IMR-90 (cell line): ENCODE measurements at regions not wholly inside any gene's neighbourhood (a gene's known extent, or its start where the extent isn't known, plus 50 kb on each side); places are given as distances from the start of the nearest gene placed in this dataset.

Source experiments
- ATAC-seq: fragments of 200-7000 bp; cut with Tn5 transposase; 2 replicates; pipeline ENCODE4 v1.9.1; 2020; ENCODE audit warnings: low read depth, mild to moderate bottlenecking, moderate library complexity
- BruUV-seq: library from RNA; stranded (reverse); fragments of 400-500 nt; replicated peaks from 2 replicates; lab custom pipeline; 2021; lab: Mats Ljungman, UMichigan
- CTCF ChIA-PET: fragments of 300-600 bp; formaldehyde crosslinking; extraction: SDS; loops from one replicate; lab custom pipeline; 2021; ENCODE audit warnings: antibody characterized with exemption; lab: Yijun Ruan, JAX
- POLR2A ChIA-PET: fragments of 300-600 bp; sonication (Branson Sonifier 250); formaldehyde crosslinking; loops from one replicate; lab custom pipeline; 2022; ENCODE audit warnings: antibody characterized with exemption; ENCODE audit not compliant: unreplicated experiment; lab: Charles Lee
- DNase-seq: peaks from one replicate; pipeline ENCODE4 v3.0.0; 2013
- H2AFZ ChIP-seq: replicated peaks from 2 replicates; pipeline ENCODE3; 2013; ENCODE audit warnings: low read length, mild to moderate bottlenecking; ENCODE audit not compliant: poor library complexity
- H2AK5ac ChIP-seq: 2 replicates; pipeline ENCODE4 v1.6.1; 2013; ENCODE audit warnings: low read depth, low read length, inconsistent platforms
- H2AK9ac ChIP-seq: replicated peaks from 2 replicates; pipeline ENCODE3; 2013; ENCODE audit warnings: mild to moderate bottlenecking, low read depth, low read length, moderate library complexity; ENCODE audit not compliant: poor library complexity
- H2BK120ac ChIP-seq: 2 replicates; pipeline ENCODE4 v1.6.1; 2013; ENCODE audit warnings: low read depth, low read length, inconsistent platforms
- H2BK15ac ChIP-seq: 3 replicates; pipeline ENCODE4 v1.6.1; 2013; ENCODE audit warnings: low read depth, low read length, inconsistent platforms
- H2BK20ac ChIP-seq: 2 replicates; pipeline ENCODE4 v1.6.1; 2013; ENCODE audit warnings: low read depth, mild to moderate bottlenecking, inconsistent platforms, low read length, moderate library complexity
- H2BK5ac ChIP-seq: 2 replicates; pipeline ENCODE4 v1.6.1; 2013; ENCODE audit warnings: mild to moderate bottlenecking, low read depth, low read length, inconsistent platforms; ENCODE audit not compliant: poor library complexity, severe bottlenecking
- H3K14ac ChIP-seq: replicated peaks from 2 replicates; pipeline ENCODE4 v1.6.1; 2013; ENCODE audit warnings: low read depth, low read length, inconsistent platforms
- H3K18ac ChIP-seq: 2 replicates; pipeline ENCODE4 v1.6.1; 2013; ENCODE audit warnings: low read depth, low read length, control low read depth
- H3K23ac ChIP-seq: 2 replicates; pipeline ENCODE4 v1.6.1; 2013; ENCODE audit warnings: low read depth, low read length, inconsistent platforms
- H3K27ac ChIP-seq: 2 replicates; pipeline ENCODE4 v1.5.1; 2013; ENCODE audit warnings: mild to moderate bottlenecking, control low read depth, low read length; ENCODE audit not compliant: insufficient read depth
- H3K27me3 ChIP-seq: 2 replicates; pipeline ENCODE4 v1.6.1; 2013; ENCODE audit warnings: low read length; ENCODE audit not compliant: control insufficient read depth, insufficient read depth
- H3K36me3 ChIP-seq: 2 replicates; pipeline ENCODE4 v1.6.1; 2013; ENCODE audit warnings: low read length, mixed read lengths; ENCODE audit not compliant: control insufficient read depth, insufficient read depth
- H3K4ac ChIP-seq: 2 replicates; pipeline ENCODE4 v1.6.1; 2013; ENCODE audit warnings: low read depth, low read length, inconsistent platforms
- H3K4me1 ChIP-seq: 2 replicates; pipeline ENCODE4 v1.6.1; 2013; ENCODE audit warnings: low read length, mixed read lengths; ENCODE audit not compliant: control insufficient read depth, insufficient read depth
- H3K4me2 ChIP-seq: 2 replicates; pipeline ENCODE4 v1.6.1; 2013; ENCODE audit warnings: low read depth, mild to moderate bottlenecking, control low read depth, low read length, moderate library complexity
- H3K4me3 ChIP-seq: 2 replicates; pipeline ENCODE4 v1.5.1; 2013; ENCODE audit warnings: low read depth, mild to moderate bottlenecking, control low read depth, low read length, moderate library complexity; ENCODE audit not compliant: insufficient read depth
- H3K56ac ChIP-seq: 2 replicates; pipeline ENCODE4 v1.6.1; 2013; ENCODE audit warnings: low read length, inconsistent platforms; ENCODE audit not compliant: insufficient read depth; ENCODE audit errors: extremely low read depth
- H3K79me1 ChIP-seq, 2 experiments: 2 replicates each; pipeline ENCODE4 v1.6.1; 2013; ENCODE audit warnings: low read length in 2 of 2, inconsistent platforms in 1 of 2, low read depth in 1 of 2
- H3K9ac ChIP-seq: 2 replicates; pipeline ENCODE4 v1.6.1; 2013; ENCODE audit warnings: low read depth, low read length, control low read depth
- H3K9me1 ChIP-seq: 2 replicates; pipeline ENCODE4 v1.6.1; 2013; ENCODE audit warnings: low read length, inconsistent platforms; ENCODE audit not compliant: insufficient read depth
- H3K9me3 ChIP-seq: 2 replicates; pipeline ENCODE4 v1.6.1; 2013; ENCODE audit warnings: low read length; ENCODE audit not compliant: control insufficient read depth, insufficient read depth
- H4K20me1 ChIP-seq: 2 replicates; pipeline ENCODE4 v1.6.1; 2013; ENCODE audit warnings: low read length, inconsistent platforms; ENCODE audit not compliant: insufficient read depth
- H4K5ac ChIP-seq: 2 replicates; pipeline ENCODE4 v1.6.1; 2013; ENCODE audit warnings: mild to moderate bottlenecking, low read depth, low read length, control low read depth
- H4K8ac ChIP-seq, 2 experiments: 2 replicates each; pipeline ENCODE4 v1.6.1; 2013; ENCODE audit warnings: low read depth in 2 of 2, low read length in 2 of 2, control low read depth in 1 of 2, inconsistent platforms in 1 of 2
- H4K91ac ChIP-seq: 2 replicates; pipeline ENCODE4 v1.6.1; 2013; ENCODE audit warnings: low read depth, low read length, inconsistent platforms; ENCODE audit not compliant: insufficient read depth
- CEBPB ChIP-seq: IDR thresholded peaks from 2 replicates; pipeline ENCODE4 v1.6.1; 2012; ENCODE audit warnings: low read depth, low read length, improper control_type of control experiment
- CTCF ChIP-seq: conservative IDR thresholded peaks from 2 replicates; pipeline ENCODE4 v1.5.1; 2012; ENCODE audit warnings: mild to moderate bottlenecking, low read depth, low read length, improper control_type of control experiment
- FOS ChIP-seq: fragments of 150-350 bp; IDR thresholded peaks from 2 replicates; pipeline ENCODE4 v1.6.1; 2016; ENCODE audit warnings: low read depth, low read length
- MAFK ChIP-seq: IDR thresholded peaks from 2 replicates; pipeline ENCODE4 v1.6.1; 2012; ENCODE audit warnings: low read depth, low read length, improper control_type of control experiment
- MAZ ChIP-seq: IDR thresholded peaks from 2 replicates; pipeline ENCODE4 v1.6.1; 2012; ENCODE audit warnings: low read depth, mild to moderate bottlenecking, low read length, improper control_type of control experiment, moderate library complexity, borderline replicate concordance
- RCOR1 ChIP-seq: IDR thresholded peaks from 2 replicates; pipeline ENCODE4 v1.6.1; 2012; ENCODE audit warnings: mild to moderate bottlenecking, low read length, improper control_type of control experiment; ENCODE audit not compliant: insufficient replicate concordance
- RFX5 ChIP-seq: IDR thresholded peaks from 2 replicates; pipeline ENCODE4 v1.8.0; 2012; ENCODE audit warnings: low read depth, mild to moderate bottlenecking, low read length, moderate library complexity
- WGBS, 2 experiments: methylation state at CpG; one replicate each; pipeline versions ENCODE4 v1.1.5 to v1.1.7; 2013; ENCODE audit warnings: missing lambda C conversion rate in 2 of 2; ENCODE audit not compliant: insufficient read length in 1 of 2; ENCODE audit errors: extremely low coverage in 2 of 2; 5-methylcytosine and 5-hydroxymethylcytosine counted together
- dilution Hi-C: fragments of 300-500 bp; cut with HindIII; formaldehyde crosslinking; loops from one replicate; pipeline ENCODE4 v1.14.3; 2018; ENCODE audit warnings: low sequenced_read_pairs; ENCODE audit not compliant: unreplicated experiment
- in situ Hi-C: fragments of 300-500 bp; cut with MboI; formaldehyde crosslinking; loops from 3 replicates; pipeline ENCODE4 v1.14.3; 2019; ENCODE audit warnings: low sequenced_read_pairs, inconsistent platforms, mixed read lengths
- intact Hi-C: fragments of 100-400 bp; cut with micrococcal nuclease; formaldehyde crosslinking; loops from 2 replicates; pipeline ENCODE4 v1.10.0; 2022

- peak overlapping the region; percentile 96 for H2AK5ac ChIP-seq
- ChIA-PET CTCF (no interaction called here), POLR2A (no interaction called here)
- intact Hi-C loops (loop anchor here (2.0 kb wide), 1 partner anchor 75 kb away; no protein-coding TSS in a partner anchor), in situ Hi-C loops (no loop called here), dilution Hi-C loops (no loop called here)
- peak overlapping the region; percentile 97 for H3K14ac ChIP-seq
- H3K27me3 ChIP-seq = no peaks in the 10 kb centered on the region
- H2BK15ac ChIP-seq = peak overlapping the region; percentile 91; the same call in 2 of the 3 replicates
- peak overlapping the region; percentile 92 for H4K91ac ChIP-seq
- TF ChIP-seq FOS (peak; percentile 36; the same call in 1 of the 2 replicates), RFX5 (no peak), RCOR1 (no peak), CTCF (no peak), CEBPB (peak; percentile 50; the same call in 1 of the 2 replicates), MAZ (no peak), MAFK (no peak)
- ATAC-seq = peak; percentile 77
- BruUV-seq = no TSS peak
- DNase-seq = peak; percentile 90
- peak overlapping the region; percentile 98 for H3K4ac ChIP-seq
- peaks cover 26% of the 10 kb centered on the region for H3K4me1 ChIP-seq
- peaks cover 0 to 8% of the 10 kb centered on the region in 2 experiments; a peak in 1 of 4 replicates for H3K79me1 ChIP-seq
- H3K36me3 ChIP-seq = no peaks in the 10 kb centered on the region
- peak overlapping the region; percentile 95 for H2AK9ac ChIP-seq
- H2BK20ac ChIP-seq = peak overlapping the region; percentile 100
- no peak overlapping the region for H3K9ac ChIP-seq
- H3K4me3 ChIP-seq = no peak overlapping the region
- no peaks in the 10 kb centered on the region for H3K9me3 ChIP-seq
- peak overlapping the region; percentile 24 for H3K27ac ChIP-seq
- peaks cover 19% of the 10 kb centered on the region for H3K9me1 ChIP-seq
- peak overlapping the region; percentile 85 for H2AFZ ChIP-seq
- H4K8ac ChIP-seq = peak overlapping the region; percentile 52 to 95
- peak overlapping the region; percentile 88 for H3K23ac ChIP-seq
- peak overlapping the region; percentile 95 for H3K18ac ChIP-seq
- H4K5ac ChIP-seq = peak overlapping the region; percentile 79
- H2BK5ac ChIP-seq = peak overlapping the region; percentile 97
- H3K4me2 ChIP-seq = peak overlapping the region; percentile 14; the same call in 1 of the 2 replicates
- H2BK120ac ChIP-seq = peak overlapping the region; percentile 100
- WGBS, 2 experiments = 73% methylated on average over 1 of the region's 9 CpGs; no CpG with 5 or more reads in 1 of the 2 experiments
- H4K20me1 ChIP-seq = no peaks in the 10 kb centered on the region
- peak overlapping the region; percentile 46 for H3K56ac ChIP-seq
Measured at GRCh38 chr19:31139871-31140505, 209.2 kb downstream of the TSHZ3 start.
